NCI-H226 (cell line): ENCODE measurements at regions not wholly inside any gene's neighbourhood (a gene's known extent, or its start where the extent isn't known, plus 50 kb on each side); places are given as distances from the start of the nearest gene placed in this dataset.

Source experiments
- DNase-seq: peaks from one replicate; pipeline ENCODE4 v3.0.0-alpha.2; 2015

- no peak for DNase-seq
These were observed 724.6 kb upstream of the TMEM132C start for GRCh38 chr12:127542391-127542790.

GRCh38 chr12:127542931-127543330 is 724.0 kb upstream of the TMEM132C start:
- DNase-seq = no peak

- no peak for DNase-seq
These were observed 720.1 kb upstream of the TMEM132C start for GRCh38 chr12:127546721-127547505.

GRCh38 chr12:127548123-127548553 is 718.8 kb upstream of the TMEM132C start:
- DNase-seq = no peak

- no peak for DNase-seq
These were observed 716.7 kb upstream of the TMEM132C start for GRCh38 chr12:127550271-127550670.

GRCh38 chr12:127552838-127553237 is 714.1 kb upstream of the TMEM132C start:
- no peak for DNase-seq

- no peak for DNase-seq
These were observed 711.9 kb upstream of the TMEM132C start for GRCh38 chr12:127555071-127555470.

- no peak for DNase-seq
These were observed 710.6 kb upstream of the TMEM132C start for GRCh38 chr12:127556231-127556886.

- no peak for DNase-seq
These were observed 708.6 kb upstream of the TMEM132C start for GRCh38 chr12:127558361-127558760.

- no peak for DNase-seq
These were observed 707.5 kb upstream of the TMEM132C start for GRCh38 chr12:127559349-127560040.

GRCh38 chr12:127560041-127560478 is 706.9 kb upstream of the TMEM132C start:
- DNase-seq = no peak

- DNase-seq = no peak
These were observed 704.2 kb upstream of the TMEM132C start for GRCh38 chr12:127562816-127563215.

GRCh38 chr12:127565241-127565640 is 701.7 kb upstream of the TMEM132C start:
- DNase-seq = no peak

- no peak for DNase-seq
These were observed 699.4 kb upstream of the TMEM132C start for GRCh38 chr12:127567531-127567930.

- no peak for DNase-seq
These were observed 696.6 kb upstream of the TMEM132C start for GRCh38 chr12:127570387-127570786.

- DNase-seq = no peak
These were observed 696.1 kb upstream of the TMEM132C start for GRCh38 chr12:127570793-127571360.

- DNase-seq = no peak
These were observed 695.4 kb upstream of the TMEM132C start for GRCh38 chr12:127571578-127571977.

- DNase-seq = no peak
These were observed 687.5 kb upstream of the TMEM132C start for GRCh38 chr12:127579446-127579845.

- DNase-seq = no peak
These were observed 684.9 kb upstream of the TMEM132C start for GRCh38 chr12:127582074-127582473.

- DNase-seq = no peak
These were observed 683.9 kb upstream of the TMEM132C start for GRCh38 chr12:127583041-127583440.

GRCh38 chr12:127588249-127588648 is 678.7 kb upstream of the TMEM132C start:
- no peak for DNase-seq

GRCh38 chr12:127589541-127589940 is 677.4 kb upstream of the TMEM132C start:
- DNase-seq = no peak

- no peak for DNase-seq
These were observed 676.1 kb upstream of the TMEM132C start for GRCh38 chr12:127590868-127591267.
